Stomach (tissue), 8 donors: ENCODE measurements at regions not wholly inside any gene's neighbourhood (a gene's known extent, or its start where the extent isn't known, plus 50 kb on each side); places are given as distances from the start of the nearest gene placed in this dataset.

Experiments used
- DNase-seq, 2 donors: peaks; one replicate each; pipeline versions ENCODE4 v3.0.0 to v3.0.0-alpha.2; 2013 to 2019
- H3K27ac ChIP-seq, 5 donors: fragments of 200-600 bp in 4 of 5; sonication (generic) in 4 of 5; one replicate each; pipeline ENCODE4 v1.5.1; 2013 to 2019; ENCODE audit warnings: mild to moderate bottlenecking in 1 of 5, moderate library complexity in 1 of 5
- H3K27me3 ChIP-seq, 3 donors: fragments of 200-600 bp; sonication (generic); one replicate each; pipeline ENCODE4 v1.5.1; 2017 to 2019; ENCODE audit warnings: mixed run types in 1 of 3
- H3K36me3 ChIP-seq, 4 donors: fragments of 200-600 bp; sonication (generic); 1 replicate in 3 of 4; 2 replicates in 1 of 4; pipeline ENCODE4 v1.5.1; 2016 to 2019
- H3K4me1 ChIP-seq, 4 donors: fragments of 200-600 bp; sonication (generic); one replicate each; pipeline ENCODE4 v1.5.1; 2016 to 2019
- H3K4me3 ChIP-seq, 4 donors: fragments of 200-600 bp; sonication (generic) in 3 of 4; one replicate each; pipeline ENCODE4 v1.5.1; 2016 to 2019; ENCODE audit warnings: mild to moderate bottlenecking in 1 of 4
- H3K9me3 ChIP-seq, 4 donors: fragments of 200-600 bp; sonication (generic); one replicate each; pipeline ENCODE4 v1.5.1; 2016 to 2019
- CTCF ChIP-seq, 7 experiments: fragments of 450-650 bp in 4 of 7; fragments of 200-600 bp in 3 of 7; sonication (generic) in 3 of 7; IDR thresholded peaks; one replicate each; pipeline ENCODE4 v1.5.1; 2016 to 2019; ENCODE audit warnings: antibody characterized with exemption in 7 of 7, control low read depth in 2 of 7, mild to moderate bottlenecking in 1 of 7
- EP300 ChIP-seq: sonication (generic); formaldehyde crosslinking; IDR thresholded peaks from one replicate; pipeline ENCODE4 v1.6.1; 2017; ENCODE audit warnings: antibody characterized with exemption
- POLR2A ChIP-seq, 4 donors: fragments of 450-650 bp; IDR thresholded peaks; one replicate each; pipeline ENCODE4 v1.6.1; 2016; ENCODE audit warnings: antibody characterized with exemption in 4 of 4, control low read depth in 2 of 4, mild to moderate bottlenecking in 1 of 4, moderate library complexity in 1 of 4
- POLR2AphosphoS5 ChIP-seq, 3 donors: sonication (generic); formaldehyde crosslinking; IDR thresholded peaks; one replicate each; pipeline ENCODE4 v1.6.1; 2016; ENCODE audit warnings: antibody characterized with exemption in 3 of 3
- WGBS, 5 donors: extraction: QIAGEN DNeasy Blood & Tissue Kit in 3 of 5; methylation state at CpG; one replicate each; pipeline versions ENCODE4 v1.1.5 to v1.1.7; 2013 to 2018; 5-methylcytosine and 5-hydroxymethylcytosine counted together
- intact Hi-C: fragments of 100-400 bp; cut with DNase I; formaldehyde crosslinking; loops from one replicate; pipeline ENCODE4 v1.15.1; 2023; ENCODE audit warnings: low total_unique reads
- donor health status: healthy with polysubstance abuse.
- donor health status: Bipolar disorder and iron deficiency.
- donor health status: healthy.

GRCh38 chr4:23130845-23131244 is 438.1 kb downstream of the GBA3 start:
- intact Hi-C loops, result no loop called here
- Histone ChIP-seq H3K27ac (no peak overlapping the region), H3K9me3 (no peaks in the 10 kb centered on the region), H3K4me3 (no peak overlapping the region), H3K27me3 (no peaks in the 10 kb centered on the region), H3K4me1 (no peaks in the 10 kb centered on the region), H3K36me3 (no peaks in the 10 kb centered on the region)
- no peak for DNase-seq
- TF ChIP-seq POLR2AphosphoS5 (IDR thresholded peaks at IDR 0.05), result no peak
- no peak for TF ChIP-seq EP300
- no peak for TF ChIP-seq CTCF (IDR thresholded peaks at IDR 0.05)
- TF ChIP-seq POLR2A (IDR thresholded peaks at IDR 0.05), result no peak
- WGBS, 5 donors, result 82 to 94% (median 87%) methylated on average over 2 of the region's 2 CpGs

GRCh38 chr4:23125118-23125517 is 432.4 kb downstream of the GBA3 start:
- intact Hi-C loops, result no loop called here
- no peak for TF ChIP-seq POLR2AphosphoS5 (IDR thresholded peaks at IDR 0.05)
- no peak for TF ChIP-seq POLR2A (IDR thresholded peaks at IDR 0.05)
- TF ChIP-seq CTCF (IDR thresholded peaks at IDR 0.05), result no peak
- no peak for TF ChIP-seq EP300
- Histone ChIP-seq H3K27me3 (no peaks in the 10 kb centered on the region), H3K36me3 (no peaks in the 10 kb centered on the region), H3K27ac (no peak overlapping the region), H3K9me3 (no peaks in the 10 kb centered on the region), H3K4me1 (no peaks in the 10 kb centered on the region), H3K4me3 (no peak overlapping the region)
- WGBS, 5 donors, result 90 to 96% (median 94%) methylated on average over 6 of the region's 6 CpGs
- DNase-seq, result no peak

GRCh38 chr4:23122666-23123400 is 430.1 kb downstream of the GBA3 start:
- 75 to 88% (median 78%) methylated on average over 2 of the region's 2 CpGs for WGBS, 5 donors
- H3K4me1 ChIP-seq, result no peaks in the 10 kb centered on the region
- H3K36me3 ChIP-seq, result no peaks in the 10 kb centered on the region
- intact Hi-C loops, result no loop called here
- no peaks in the 10 kb centered on the region for H3K27me3 ChIP-seq
- no peak overlapping the region for H3K27ac ChIP-seq
- no peak for DNase-seq
- no peak overlapping the region for H3K4me3 ChIP-seq
- H3K9me3 ChIP-seq, result no peaks in the 10 kb centered on the region
- TF ChIP-seq CTCF (IDR thresholded peaks at IDR 0.05), result no peak
- no peak for TF ChIP-seq POLR2AphosphoS5 (IDR thresholded peaks at IDR 0.05)
- no peak for TF ChIP-seq EP300
- TF ChIP-seq POLR2A (IDR thresholded peaks at IDR 0.05), result no peak

GRCh38 chr4:23120374-23120773 is 427.6 kb downstream of the GBA3 start:
- WGBS, 5 donors, result 71 to 78% (median 77%) methylated on average over 3 of the region's 3 CpGs

More at GRCh38 chr4:23120374-23120773, 427.6 kb downstream of the GBA3 start:
- Histone ChIP-seq H3K4me1 (no peaks in the 10 kb centered on the region), H3K36me3 (no peaks in the 10 kb centered on the region), H3K27ac (no peak overlapping the region), H3K27me3 (no peaks in the 10 kb centered on the region), H3K4me3 (no peak overlapping the region), H3K9me3 (no peaks in the 10 kb centered on the region)
- TF ChIP-seq EP300, result no peak
- TF ChIP-seq POLR2AphosphoS5 (IDR thresholded peaks at IDR 0.05), result no peak
- TF ChIP-seq CTCF (IDR thresholded peaks at IDR 0.05), result no peak
- TF ChIP-seq POLR2A (IDR thresholded peaks at IDR 0.05), result no peak
- intact Hi-C loops, result no loop called here
- no peak for DNase-seq
